Fibroblast of lung (primary cell): ENCODE measurements at regions not wholly inside any gene's neighbourhood (a gene's known extent, or its start where the extent isn't known, plus 50 kb on each side); places are given as distances from the start of the nearest gene placed in this dataset.

Source experiments
- DNase-seq, 2 donors: peaks; one replicate each; pipeline versions ENCODE4 v3.0.0 to v3.0.0-alpha.2; 2010; ENCODE audit warnings: low read depth in 2 of 2
- H2AFZ ChIP-seq: 2 replicates; pipeline ENCODE4 v1.5.1; 2012; ENCODE audit warnings: low read length, control low read depth, inconsistent platforms
- H3K27ac ChIP-seq: 2 replicates; pipeline ENCODE4 v1.5.1; 2011; ENCODE audit warnings: low read length, control low read depth; ENCODE audit not compliant: insufficient read depth
- H3K27me3 ChIP-seq: 2 replicates; pipeline ENCODE4 v1.5.1; 2011; ENCODE audit warnings: mild to moderate bottlenecking, low read length; ENCODE audit not compliant: control insufficient read depth, insufficient read depth
- H3K36me3 ChIP-seq: 2 replicates; pipeline ENCODE4 v1.5.1; 2011; ENCODE audit warnings: low read length; ENCODE audit not compliant: control insufficient read depth, insufficient read depth
- H3K4me1 ChIP-seq: 2 replicates; pipeline ENCODE4 v1.5.1; 2011; ENCODE audit warnings: low read length; ENCODE audit not compliant: control insufficient read depth, insufficient read depth; ENCODE audit errors: extremely low read depth
- H3K4me2 ChIP-seq: 2 replicates; pipeline ENCODE4 v1.5.1; 2011; ENCODE audit warnings: low read length, control low read depth; ENCODE audit not compliant: insufficient read depth; ENCODE audit errors: extremely low read depth
- H3K4me3 ChIP-seq, 4 experiments: fragments of 200-600 bp in 1 of 4; sonication (generic) in 1 of 4; replicated peaks in 1 of 4; 2 replicates each; pipeline ENCODE4 v1.5.1; 2011 to 2016; ENCODE audit warnings: low read length in 4 of 4, low read depth in 3 of 4, mild to moderate bottlenecking in 3 of 4, control low read depth in 2 of 4, inconsistent platforms in 1 of 4, mixed read lengths in 1 of 4; ENCODE audit not compliant: insufficient read depth in 1 of 4; ENCODE audit errors: control extremely low read depth in 1 of 4
- H3K79me2 ChIP-seq: 2 replicates; pipeline ENCODE4 v1.5.1; 2012; ENCODE audit warnings: mild to moderate bottlenecking, low read length, inconsistent platforms; ENCODE audit not compliant: control insufficient read depth, insufficient read depth
- H3K9ac ChIP-seq: 2 replicates; pipeline ENCODE4 v1.5.1; 2011; ENCODE audit warnings: mild to moderate bottlenecking, low read length, control low read depth; ENCODE audit not compliant: insufficient read depth
- H3K9me3 ChIP-seq: 2 replicates; pipeline ENCODE4 v1.5.1; 2012; ENCODE audit warnings: low read depth, low read length; ENCODE audit not compliant: control insufficient read depth, insufficient read depth
- H4K20me1 ChIP-seq: 2 replicates; pipeline ENCODE4 v1.5.1; 2011; ENCODE audit warnings: low read length; ENCODE audit not compliant: control insufficient read depth, insufficient read depth; ENCODE audit errors: extremely low read depth
- CTCF ChIP-seq, 2 donors: IDR thresholded peaks in 1 of 2; conservative IDR thresholded peaks in 1 of 2; 1 replicate in 1 of 2; 2 replicates in 1 of 2; pipeline ENCODE4 v1.5.1; 2011 to 2012; ENCODE audit warnings: low read length in 2 of 2, control low read depth in 1 of 2, inconsistent platforms in 1 of 2, low read depth in 1 of 2, mild to moderate bottlenecking in 1 of 2
- EZH2 ChIP-seq: IDR thresholded peaks from 2 replicates; pipeline ENCODE4 v1.5.1; 2012; ENCODE audit warnings: low read length, control low read depth, mild to moderate bottlenecking; ENCODE audit errors: missing control alignments

GRCh38 chr2:167398873-167399272 is 510.6 kb downstream of the XIRP2 start:
- no peaks in the 10 kb centered on the region for H3K79me2 ChIP-seq
- H3K4me2 ChIP-seq = no peak overlapping the region
- no peak overlapping the region for H2AFZ ChIP-seq
- H3K4me3 ChIP-seq = no peak overlapping the region
- no peak overlapping the region for H3K9ac ChIP-seq
- TF ChIP-seq CTCF (conservative IDR thresholded peaks at IDR 0.05 in 1 of 2, IDR thresholded peaks at IDR 0.05 in 1 of 2; ENCODE audit: low read depth in 1 of 2, low read length in 2 of 2) = no peak
- no peak for TF ChIP-seq EZH2
- H3K36me3 ChIP-seq = no peaks in the 10 kb centered on the region
- no peaks in the 10 kb centered on the region for H3K9me3 ChIP-seq
- no peaks in the 10 kb centered on the region for H3K4me1 ChIP-seq
- H3K27me3 ChIP-seq = no peaks in the 10 kb centered on the region
- H3K27ac ChIP-seq = no peak overlapping the region
- no peak for DNase-seq
- no peaks in the 10 kb centered on the region for H4K20me1 ChIP-seq

- Histone ChIP-seq H3K9ac (no peak overlapping the region), H4K20me1 (no peaks in the 10 kb centered on the region), H3K4me1 (no peaks in the 10 kb centered on the region), H3K79me2 (no peaks in the 10 kb centered on the region), H3K4me3 (no peak overlapping the region), H3K27ac (no peak overlapping the region), H3K4me2 (no peak overlapping the region), H3K9me3 (no peaks in the 10 kb centered on the region), H2AFZ (no peak overlapping the region), H3K27me3 (no peaks in the 10 kb centered on the region), H3K36me3 (no peaks in the 10 kb centered on the region)
- DNase-seq = no peak
- TF ChIP-seq EZH2 (no peak), CTCF (conservative IDR thresholded peaks at IDR 0.05 in 1 of 2, IDR thresholded peaks at IDR 0.05 in 1 of 2; ENCODE audit: low read depth in 1 of 2, low read length in 2 of 2) (no peak)
Observed at GRCh38 chr2:167388901-167389300, 500.6 kb downstream of the XIRP2 start.

- Histone ChIP-seq H3K4me1 (no peaks in the 10 kb centered on the region), H3K79me2 (no peaks in the 10 kb centered on the region), H2AFZ (no peak overlapping the region), H3K36me3 (no peaks in the 10 kb centered on the region), H3K4me3 (no peak overlapping the region), H3K9me3 (no peaks in the 10 kb centered on the region), H3K27me3 (no peaks in the 10 kb centered on the region), H4K20me1 (no peaks in the 10 kb centered on the region), H3K9ac (no peak overlapping the region), H3K27ac (no peak overlapping the region), H3K4me2 (no peak overlapping the region)
- no peak for DNase-seq
- TF ChIP-seq EZH2 (no peak), CTCF (conservative IDR thresholded peaks at IDR 0.05 in 1 of 2, IDR thresholded peaks at IDR 0.05 in 1 of 2; ENCODE audit: low read depth in 1 of 2, low read length in 2 of 2) (no peak)
Observed at GRCh38 chr2:167388497-167388896, 500.2 kb downstream of the XIRP2 start.
